ENCODE measurements at regions not wholly inside any gene's neighbourhood (a gene's known extent, or its start where the extent isn't known, plus 50 kb on each side); places are given as distances from the start of the nearest gene placed in this dataset.

GRCh38 chr9:110131499-110131898 is 76.5 kb downstream of the C9orf152 start:
- WGBS, 2 experiments (ENCODE audit: extremely low coverage in 2 of 2, insufficient read length in 1 of 2), result no CpG with 5 or more reads among the region's 2 CpGs
- H3K79me1 ChIP-seq (ENCODE audit: low read depth in 1 of 2, low read length in 2 of 2), result peaks cover 10 to 84% of the 10 kb centered on the region in 2 experiments
- DNase-seq, result peak; percentile 61

More at GRCh38 chr9:110131499-110131898, 76.5 kb downstream of the C9orf152 start:
- Histone ChIP-seq H2BK120ac (ENCODE audit: low read depth, low read length) (no peak overlapping the region), H3K9ac (ENCODE audit: low read depth, low read length) (no peak overlapping the region), H3K27ac (ENCODE audit: insufficient read depth, low read length) (no peak overlapping the region), H3K4me1 (ENCODE audit: control insufficient read depth, insufficient read depth, low read length) (peaks cover 45% of the 10 kb centered on the region), H3K9me1 (ENCODE audit: insufficient read depth, low read length) (peaks cover 43% of the 10 kb centered on the region), H3K36me3 (ENCODE audit: control insufficient read depth, insufficient read depth, low read length) (peaks cover 7% of the 10 kb centered on the region), H2AK9ac (replicated peaks; ENCODE audit: low read depth, low read length, poor library complexity) (no peak overlapping the region), H3K56ac (ENCODE audit: extremely low read depth, insufficient read depth, low read length) (no peak overlapping the region), H3K18ac (ENCODE audit: low read depth, low read length) (no peak overlapping the region), H2AK5ac (ENCODE audit: low read depth, low read length) (no peak overlapping the region), H2AFZ (replicated peaks; ENCODE audit: low read length, poor library complexity) (no peak overlapping the region), H4K20me1 (ENCODE audit: insufficient read depth, low read length) (peaks cover 94% of the 10 kb centered on the region), H3K4me3 (ENCODE audit: insufficient read depth, low read depth, low read length) (no peak overlapping the region), H3K27me3 (ENCODE audit: control insufficient read depth, insufficient read depth, low read length) (no peaks in the 10 kb centered on the region), H3K4ac (ENCODE audit: low read depth, low read length) (peak overlapping the region; percentile 41; the same call in 1 of the 2 replicates), H3K14ac (replicated peaks; ENCODE audit: low read depth, low read length) (0 out of 2 replicates have a peak overlapping the region, but pooled peaks have one; percentile 13), H2BK20ac (ENCODE audit: low read depth, low read length) (peak overlapping the region; percentile 13; the same call in 1 of the 2 replicates), H4K8ac (ENCODE audit: low read depth in 2 of 2, low read length in 2 of 2) (0 out of 4 replicates have a peak overlapping the region, but pooled peaks of 1 of the 2 experiments have one; percentile 26), H3K9me3 (ENCODE audit: control insufficient read depth, insufficient read depth, low read length) (no peaks in the 10 kb centered on the region), H3K4me2 (ENCODE audit: low read depth, low read length) (peak overlapping the region; percentile 23; the same call in 1 of the 2 replicates), H2BK15ac (ENCODE audit: low read depth, low read length) (0 out of 3 replicates have a peak overlapping the region, but pooled peaks have one; percentile 52), H2BK5ac (ENCODE audit: low read depth, low read length, poor library complexity, severe bottlenecking) (peak overlapping the region; percentile 66), H3K23ac (ENCODE audit: low read depth, low read length) (no peak overlapping the region; the same call in 1 of the 2 replicates), H4K5ac (ENCODE audit: low read depth, low read length) (no peak overlapping the region), H4K91ac (ENCODE audit: insufficient read depth, low read depth, low read length) (no peak overlapping the region)
- in situ Hi-C loops (cut with MboI; ENCODE audit: low sequenced_read_pairs) (no loop called here), intact Hi-C loops (cut with micrococcal nuclease) (no loop called here), dilution Hi-C loops (cut with HindIII; ENCODE audit: low sequenced_read_pairs, unreplicated experiment) (no loop called here)
- peak; percentile 6 for ATAC-seq (ENCODE audit: low read depth)
- no TSS peak for BruUV-seq (replicated peaks)
- TF ChIP-seq MXI1 (IDR thresholded peaks at IDR 0.05; ENCODE audit: borderline replicate concordance, low read depth, low read length) (no peak), USF2 (IDR thresholded peaks at IDR 0.05; ENCODE audit: low read depth, low read length) (no peak), NFE2L2 (IDR thresholded peaks at IDR 0.05; ENCODE audit: low read depth, low read length) (no peak), RAD21 (IDR thresholded peaks at IDR 0.05; ENCODE audit: low read length) (no peak), SMC3 (IDR thresholded peaks at IDR 0.05; ENCODE audit: low read depth, low read length) (no peak), RFX5 (IDR thresholded peaks at IDR 0.05; ENCODE audit: low read depth, low read length) (no peak), BHLHE40 (IDR thresholded peaks at IDR 0.05; ENCODE audit: low read depth, low read length) (no peak), ELK1 (IDR thresholded peaks at IDR 0.05; ENCODE audit: borderline replicate concordance, low read depth, low read length) (no peak)
- CTCF ChIA-PET, result interaction anchor here (1.5 kb wide), 1 partner anchor 10 kb away, joined by 3 read pairs; no protein-coding TSS in a partner anchor
- POLR2A ChIA-PET (ENCODE audit: unreplicated experiment), result no interaction called here

Data from IMR-90 (cell line).